HPDE6-E6E7 (cell line): ENCODE measurements at regions not wholly inside any gene's neighbourhood (a gene's known extent, or its start where the extent isn't known, plus 50 kb on each side); places are given as distances from the start of the nearest gene placed in this dataset.
A peak's percentile ranks its signal among the peaks of the same experiment; 100 is the strongest.

ENCODE experiments used
- DNase-seq: peaks from one replicate; pipeline ENCODE4 v3.0.0; 2011; ENCODE audit warnings: missing footprints; ENCODE audit errors: extremely low spot score

DNA sequence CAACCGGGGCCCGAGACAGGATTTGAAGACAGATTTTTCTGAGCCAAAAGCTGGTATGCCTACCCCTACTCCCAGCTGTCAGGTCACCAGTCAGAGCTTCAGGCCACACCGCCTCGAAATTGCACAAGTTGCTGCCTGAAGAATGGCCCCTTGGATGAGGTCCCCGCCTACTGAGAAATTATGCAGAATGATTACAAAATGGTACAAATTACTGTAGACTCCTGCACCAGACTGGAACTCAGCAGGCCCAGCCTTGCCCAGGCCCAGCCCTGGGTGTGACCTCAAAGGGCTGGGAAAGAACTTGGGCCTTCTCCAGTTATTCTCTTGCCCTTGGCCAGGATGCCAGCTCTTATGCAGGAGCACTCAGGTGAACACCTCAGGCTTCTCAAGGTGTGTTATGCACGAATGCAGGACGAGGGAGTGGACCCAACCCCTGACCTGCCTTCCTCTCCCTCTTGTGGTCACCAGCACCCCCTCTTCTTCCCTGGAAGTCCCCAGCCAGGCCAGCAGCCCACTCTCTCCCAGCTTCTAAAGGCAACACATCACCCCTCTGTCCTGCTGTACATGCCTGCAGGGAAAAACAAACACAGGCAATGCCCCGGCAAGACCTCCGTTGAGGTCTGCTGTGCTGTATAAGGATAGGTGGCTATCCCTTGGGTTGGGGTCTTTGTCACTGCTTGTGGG, 88.7 kb upstream of the NAA20 start:
- peak; percentile 98 for DNase-seq

DNA sequence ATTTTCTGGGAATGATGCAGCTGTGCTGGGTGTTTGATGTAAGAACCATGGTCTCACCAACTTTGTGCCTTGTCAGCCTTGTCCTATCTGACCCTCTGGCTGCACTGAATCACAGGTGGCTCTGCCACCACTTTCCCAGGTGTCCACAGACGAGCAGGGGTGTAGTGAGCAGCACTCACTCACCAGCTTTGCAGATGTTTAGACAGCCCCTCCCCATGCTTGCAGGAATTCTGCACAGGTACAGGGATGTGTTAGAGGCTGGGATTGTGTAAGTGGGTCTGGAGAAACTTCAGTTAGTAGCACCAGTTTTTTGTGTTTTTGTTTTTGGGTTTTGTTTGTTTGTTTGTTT, 88.2 kb upstream of the NAA20 start:
- peak; percentile 28 for DNase-seq

DNA sequence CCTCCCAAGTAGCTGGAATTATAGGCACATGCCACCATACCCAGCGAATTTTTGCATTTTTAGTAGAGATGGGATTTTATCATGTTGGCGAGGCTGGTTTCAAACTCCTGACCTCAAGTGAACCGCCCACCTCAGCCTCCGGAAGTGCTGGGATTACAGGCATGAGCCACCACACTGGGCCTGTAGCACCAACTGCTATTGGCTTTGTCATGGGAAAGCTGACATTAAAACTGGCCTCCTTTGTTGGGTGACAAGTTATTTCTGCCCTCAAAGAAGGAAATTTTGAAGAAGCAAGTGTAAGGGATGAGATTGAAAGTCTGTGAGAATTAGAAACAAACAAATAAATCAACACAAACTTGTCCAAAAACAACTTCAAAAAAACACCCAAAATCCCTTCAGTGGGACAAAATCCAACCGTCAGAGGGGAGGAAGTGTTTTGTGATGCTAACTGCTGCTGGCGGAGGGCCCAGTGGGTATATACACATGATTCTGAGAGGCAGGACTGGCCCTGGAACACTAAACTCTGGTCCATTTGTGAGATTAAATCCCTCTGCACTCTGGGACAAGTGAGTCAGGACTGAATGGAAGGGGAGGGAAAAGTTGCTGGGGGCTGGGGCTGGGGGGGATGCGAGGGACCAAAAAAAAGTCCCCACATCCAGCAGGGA, 87.5 kb upstream of the NAA20 start:
- no peak for DNase-seq

DNA sequence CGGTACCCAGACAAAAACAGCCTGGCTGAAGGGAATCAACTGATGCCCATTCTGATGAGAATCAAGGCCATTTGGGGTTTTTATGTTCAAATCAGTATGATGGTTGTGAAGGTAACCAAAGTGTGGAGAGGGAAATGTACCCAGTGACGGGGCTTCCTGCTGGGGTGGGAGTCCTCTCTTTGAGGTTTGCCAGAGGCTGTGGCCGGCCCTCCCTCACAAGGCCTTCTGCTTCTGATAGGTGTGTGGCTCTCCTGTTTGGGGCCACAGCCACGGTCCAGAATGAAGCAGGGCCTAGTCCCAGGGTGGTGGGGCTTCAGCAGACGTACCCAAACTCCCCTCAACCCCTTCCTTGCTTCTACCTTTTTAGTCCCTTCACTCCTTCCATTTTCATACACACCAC, 86.7 kb upstream of the NAA20 start:
- DNase-seq, result no peak

DNA sequence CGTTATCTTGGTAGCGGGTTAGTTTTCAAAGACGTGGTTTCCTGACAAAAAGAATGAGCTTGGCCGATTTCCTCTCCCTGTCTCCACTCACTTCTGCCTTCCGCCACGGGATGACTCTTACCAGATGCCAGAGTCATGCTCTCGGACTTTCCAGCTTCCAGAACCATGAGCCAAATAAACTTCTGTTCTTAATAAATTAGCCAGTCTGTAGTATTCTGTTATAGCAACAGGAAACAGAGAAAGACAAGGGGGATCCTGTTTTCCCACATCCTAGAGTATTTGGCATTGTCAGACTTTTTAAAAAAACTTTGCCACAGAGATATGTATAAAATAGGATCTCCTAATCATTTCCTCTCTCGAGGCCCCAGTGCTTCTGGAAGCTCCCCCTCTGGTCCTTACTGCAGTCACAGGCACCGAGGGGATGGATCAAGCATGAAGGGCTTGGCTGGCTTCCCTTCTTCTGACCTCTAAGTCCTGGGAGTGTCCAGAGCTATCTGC, 84.9 kb upstream of the NAA20 start:
- DNase-seq, result no peak

DNA sequence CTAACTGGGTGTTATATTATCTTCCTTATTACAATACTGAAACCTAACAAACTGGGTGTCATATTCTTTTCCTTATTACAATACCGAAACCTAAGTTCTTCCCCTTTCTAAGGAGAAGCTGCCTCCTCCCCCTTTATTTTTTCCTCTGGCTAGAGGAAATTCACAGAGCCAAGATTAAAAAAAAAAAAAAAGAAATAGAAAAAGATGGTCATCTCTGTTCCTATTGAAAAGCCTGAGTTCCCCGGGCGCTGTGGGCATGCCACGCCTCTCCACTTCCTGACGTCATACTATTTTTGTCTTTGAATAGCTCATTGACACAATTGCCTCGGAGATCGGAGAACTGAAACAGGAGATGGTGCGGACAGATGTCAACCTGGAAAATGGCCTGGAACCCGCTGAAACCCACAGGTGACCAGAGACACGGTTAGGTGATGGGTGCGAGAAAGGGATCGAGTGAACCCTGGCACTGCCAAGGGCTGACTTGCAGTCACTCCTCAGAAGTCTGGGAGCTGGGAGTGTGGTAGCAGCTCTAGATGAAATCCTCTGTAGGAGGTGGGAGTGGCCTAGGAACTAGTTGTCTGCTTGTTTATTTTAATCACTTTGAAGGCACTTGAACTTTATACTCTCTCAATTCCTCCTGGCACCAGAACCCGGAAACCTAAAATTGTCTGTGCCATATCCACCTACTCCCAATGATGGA, 82.2 kb upstream of the NAA20 start:
- DNase-seq, result peak; percentile 86

DNA sequence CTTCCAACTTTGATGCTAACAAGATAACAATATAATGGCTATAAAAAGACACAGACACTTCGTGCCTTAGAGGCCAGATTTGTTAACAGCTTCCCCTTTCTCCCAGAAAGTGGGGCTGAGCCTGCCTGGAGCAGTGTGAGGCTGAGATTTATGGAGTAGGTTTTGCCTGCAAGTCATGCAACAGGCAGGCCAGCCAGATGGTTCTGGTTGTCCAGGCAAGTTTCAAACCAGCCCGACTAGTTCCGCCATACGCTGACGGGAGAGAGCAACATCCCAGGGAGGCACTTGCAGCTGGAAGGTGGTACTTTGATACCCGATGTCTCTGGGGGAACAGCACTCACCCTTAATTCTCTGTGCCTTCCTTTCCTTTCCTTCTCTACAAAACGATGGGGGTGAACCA, 81.3 kb upstream of the NAA20 start:
- peak; percentile 83 for DNase-seq

DNA sequence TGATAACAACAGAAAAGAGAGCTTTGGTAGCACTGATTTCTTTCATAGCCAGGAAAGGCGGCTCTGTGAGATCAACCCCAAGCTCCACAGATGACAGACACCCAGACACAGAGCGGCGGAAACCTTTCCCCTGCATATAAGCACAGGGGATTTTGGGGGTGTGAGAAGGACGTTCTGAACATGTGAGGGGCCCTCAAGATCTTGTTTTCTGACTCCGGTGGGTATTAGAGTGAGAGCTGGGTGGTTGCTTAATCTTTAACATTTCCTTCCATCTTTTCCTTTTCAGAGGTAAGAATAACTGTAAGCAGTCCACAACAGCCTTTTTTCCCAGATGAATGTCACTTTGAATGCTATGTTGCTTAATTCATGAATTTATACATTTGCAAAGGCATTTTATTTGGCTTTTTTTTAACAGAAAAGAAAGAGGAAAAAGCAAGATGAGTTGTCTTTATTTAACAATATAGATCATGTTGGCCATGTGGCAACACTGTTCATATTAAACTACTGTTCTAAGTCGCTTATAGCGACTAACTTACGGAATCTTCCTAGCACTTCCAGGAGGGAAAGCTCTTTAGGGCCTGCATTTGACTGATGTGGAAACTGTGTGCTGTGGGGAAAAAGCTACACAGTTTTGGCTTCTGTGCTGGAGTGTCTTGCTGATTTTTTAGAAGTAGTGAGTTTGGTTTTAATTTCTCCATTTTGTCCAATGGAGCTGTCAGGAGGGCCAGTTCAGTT, 80.5 kb upstream of the NAA20 start:
- no peak for DNase-seq

DNA sequence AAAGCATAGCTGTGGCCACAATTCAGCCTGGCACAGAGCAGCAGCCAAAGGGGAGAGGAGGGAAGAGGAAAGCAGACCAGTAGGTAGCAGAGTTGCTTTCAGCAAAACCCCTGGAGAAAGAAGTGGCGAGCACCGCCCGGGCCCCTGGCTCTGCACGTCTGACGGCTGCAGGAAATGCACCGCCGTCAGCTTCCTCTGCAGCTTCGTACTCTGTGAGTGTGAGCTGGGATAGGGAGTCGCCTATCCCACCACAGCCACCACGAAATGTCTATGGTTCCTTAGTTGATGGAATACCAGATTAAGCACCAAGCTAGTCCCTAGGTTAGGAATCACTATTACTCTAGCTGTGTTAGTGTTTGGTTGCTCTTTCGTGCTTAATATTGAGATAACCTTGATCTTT, 79.9 kb upstream of the NAA20 start:
- DNase-seq, result no peak

DNA sequence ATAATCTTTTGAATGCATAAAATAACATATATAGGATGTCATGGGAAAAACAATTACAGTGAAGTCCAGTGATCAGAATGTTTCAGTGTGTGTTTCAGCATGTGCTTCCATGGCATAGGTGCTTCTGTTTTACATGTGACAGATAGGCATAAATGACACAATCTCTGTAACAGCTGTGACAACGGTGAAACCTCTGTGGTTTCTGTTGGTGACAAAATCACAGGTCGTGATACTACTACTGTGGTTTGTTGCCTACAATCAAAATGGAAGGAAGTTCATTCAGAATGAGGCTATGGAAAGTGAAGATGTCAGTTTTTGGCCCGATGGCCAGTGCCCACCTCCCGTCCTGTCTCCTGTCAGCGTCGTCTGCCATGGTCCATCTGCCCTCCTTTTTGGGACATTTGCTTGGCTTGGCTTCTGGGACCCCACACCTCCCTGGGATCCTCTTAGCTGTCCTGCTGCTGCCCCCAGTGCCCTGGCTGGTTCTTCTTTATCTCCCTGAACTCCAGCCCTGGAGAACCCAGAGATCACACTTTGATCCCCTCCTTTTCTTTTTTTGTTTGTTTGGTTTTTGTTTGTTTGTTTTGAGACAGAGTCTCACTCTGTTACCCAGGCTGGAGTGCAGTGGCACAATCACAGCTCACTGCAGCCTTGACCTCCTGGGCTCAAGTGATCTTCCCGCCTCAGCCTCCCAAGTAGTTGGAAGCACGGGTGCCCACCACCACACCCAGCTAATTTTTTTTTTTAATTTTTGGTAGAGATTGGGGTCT, 79.3 kb upstream of the NAA20 start:
- no peak for DNase-seq

DNA sequence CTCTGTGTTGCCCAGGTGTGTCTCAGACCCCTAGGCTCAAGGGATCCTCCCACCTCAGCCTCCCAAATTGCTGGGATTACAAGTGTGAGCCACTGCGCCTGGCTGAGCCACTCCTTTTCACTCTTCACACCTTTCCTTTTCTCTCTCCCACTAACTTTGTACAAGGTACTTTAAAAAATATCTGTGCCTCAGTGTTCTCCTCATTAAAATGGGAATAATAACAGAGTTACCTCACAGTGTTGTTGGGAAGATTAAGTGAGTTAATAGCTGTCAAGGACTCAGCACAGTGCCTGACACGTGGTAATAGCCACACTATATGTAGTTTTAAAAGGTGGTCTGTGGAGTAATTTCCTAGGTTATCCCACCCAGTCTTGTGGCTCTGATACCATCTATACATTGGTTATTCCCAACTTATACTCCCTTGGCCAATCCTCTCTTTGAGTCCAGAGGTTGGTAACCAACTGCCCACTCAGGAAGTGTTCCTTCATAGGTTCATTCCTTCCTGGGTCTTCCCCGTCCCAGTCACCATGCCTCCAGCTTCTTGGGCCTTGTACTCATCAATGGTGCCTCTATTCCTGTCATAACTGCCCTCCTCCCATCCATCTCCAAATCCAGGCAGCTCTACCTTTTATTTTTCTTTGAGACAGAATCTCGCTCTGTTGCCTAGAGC, 78.6 kb upstream of the NAA20 start:
- no peak for DNase-seq

DNA sequence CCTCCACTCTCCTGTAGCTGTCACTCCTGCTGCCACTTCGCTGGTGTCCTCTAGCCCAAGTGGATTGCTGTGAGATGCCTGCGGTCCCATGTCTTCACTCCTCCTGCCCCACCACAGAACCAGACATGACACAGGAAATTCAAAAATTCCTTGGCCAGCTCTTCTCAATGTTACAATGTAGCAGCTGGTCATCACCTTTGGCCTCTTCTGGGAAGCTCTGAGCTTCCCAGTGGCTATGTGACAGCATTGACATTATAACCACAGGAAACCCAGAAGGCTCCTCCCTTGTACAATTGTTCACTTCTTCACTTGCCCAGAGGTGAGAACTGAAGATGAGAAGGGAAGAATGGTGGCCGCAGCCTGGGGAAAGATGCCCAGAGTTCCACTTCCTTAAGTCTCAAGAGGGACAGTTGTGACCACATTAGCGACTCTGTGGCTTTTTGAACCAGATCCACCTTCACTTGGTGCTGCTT, 76.1 kb upstream of the NAA20 start:
- DNase-seq, result no peak

DNA sequence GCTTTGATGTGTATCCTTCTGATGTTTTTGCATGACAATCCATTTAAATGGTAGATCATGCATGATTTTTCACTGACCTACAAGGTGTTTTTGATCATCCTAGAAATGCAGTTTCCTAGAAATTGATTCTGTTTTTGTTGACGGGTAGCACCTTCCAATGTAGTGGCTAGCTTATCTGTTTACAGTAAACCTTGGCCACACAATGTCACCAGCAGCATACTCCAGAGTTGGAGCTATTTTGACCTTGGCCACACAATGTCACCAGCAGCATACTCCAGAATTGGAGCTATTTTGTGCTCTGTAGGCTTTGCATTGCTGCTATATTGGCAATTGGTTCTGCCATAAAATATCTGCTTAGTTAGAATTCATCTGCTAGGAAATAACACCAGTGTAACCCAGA, 74.6 kb upstream of the NAA20 start:
- no peak for DNase-seq

DNA sequence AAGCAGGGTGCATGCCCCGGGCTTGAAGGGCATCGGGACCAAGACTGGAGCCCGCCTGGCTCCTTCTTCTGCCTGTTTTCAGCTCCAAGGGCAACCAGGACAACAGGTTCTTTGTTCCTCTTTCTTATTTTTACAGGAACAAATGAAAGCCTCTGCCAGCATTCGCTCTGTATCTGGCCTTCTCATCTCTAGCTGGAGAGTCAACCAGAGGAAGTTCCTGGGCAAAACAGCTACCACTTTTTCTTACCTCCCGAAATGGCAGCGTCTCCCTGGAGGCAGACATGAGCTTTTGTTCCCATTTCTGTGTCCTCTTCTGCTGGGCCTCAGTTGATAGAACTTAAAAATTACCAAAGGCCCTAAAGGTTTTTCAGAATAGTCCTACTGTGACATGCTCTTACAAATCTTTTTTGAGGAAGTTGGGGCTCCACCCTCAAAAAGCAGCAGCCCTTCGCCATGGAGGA, 74.1 kb upstream of the NAA20 start:
- DNase-seq, result no peak

DNA sequence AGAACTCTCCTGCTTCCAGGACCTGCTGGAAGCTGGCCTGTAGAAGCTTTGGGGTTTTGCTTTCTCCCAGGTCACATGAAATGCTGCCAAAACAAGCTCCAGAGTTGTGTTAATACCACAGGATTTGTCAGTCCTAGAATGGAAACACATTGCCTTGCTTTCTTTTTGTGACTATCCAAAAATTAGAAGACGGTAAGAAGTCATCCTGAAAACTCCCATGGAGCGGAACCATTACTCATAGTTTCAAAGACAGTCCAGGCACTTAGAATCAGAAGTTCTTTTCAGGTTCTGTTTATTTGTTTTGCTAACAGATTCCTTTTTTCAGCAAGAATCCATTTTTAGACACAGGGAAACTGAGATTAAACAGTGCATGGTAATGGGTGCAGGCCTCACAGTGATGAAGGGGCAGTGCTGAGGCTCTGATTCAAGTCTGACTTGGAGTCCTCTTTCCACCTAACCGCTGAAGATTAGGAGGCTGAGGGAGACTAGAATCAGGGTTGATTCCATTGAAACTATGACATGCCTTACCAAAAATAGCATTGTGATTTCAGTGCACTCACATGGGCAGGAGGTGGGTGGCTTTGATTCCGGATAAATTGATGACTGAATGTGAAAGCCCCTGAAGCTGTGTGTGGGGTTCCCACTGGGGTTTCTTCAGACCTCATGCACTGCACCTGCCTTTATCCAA, 72.2 kb upstream of the NAA20 start:
- DNase-seq, result no peak

DNA sequence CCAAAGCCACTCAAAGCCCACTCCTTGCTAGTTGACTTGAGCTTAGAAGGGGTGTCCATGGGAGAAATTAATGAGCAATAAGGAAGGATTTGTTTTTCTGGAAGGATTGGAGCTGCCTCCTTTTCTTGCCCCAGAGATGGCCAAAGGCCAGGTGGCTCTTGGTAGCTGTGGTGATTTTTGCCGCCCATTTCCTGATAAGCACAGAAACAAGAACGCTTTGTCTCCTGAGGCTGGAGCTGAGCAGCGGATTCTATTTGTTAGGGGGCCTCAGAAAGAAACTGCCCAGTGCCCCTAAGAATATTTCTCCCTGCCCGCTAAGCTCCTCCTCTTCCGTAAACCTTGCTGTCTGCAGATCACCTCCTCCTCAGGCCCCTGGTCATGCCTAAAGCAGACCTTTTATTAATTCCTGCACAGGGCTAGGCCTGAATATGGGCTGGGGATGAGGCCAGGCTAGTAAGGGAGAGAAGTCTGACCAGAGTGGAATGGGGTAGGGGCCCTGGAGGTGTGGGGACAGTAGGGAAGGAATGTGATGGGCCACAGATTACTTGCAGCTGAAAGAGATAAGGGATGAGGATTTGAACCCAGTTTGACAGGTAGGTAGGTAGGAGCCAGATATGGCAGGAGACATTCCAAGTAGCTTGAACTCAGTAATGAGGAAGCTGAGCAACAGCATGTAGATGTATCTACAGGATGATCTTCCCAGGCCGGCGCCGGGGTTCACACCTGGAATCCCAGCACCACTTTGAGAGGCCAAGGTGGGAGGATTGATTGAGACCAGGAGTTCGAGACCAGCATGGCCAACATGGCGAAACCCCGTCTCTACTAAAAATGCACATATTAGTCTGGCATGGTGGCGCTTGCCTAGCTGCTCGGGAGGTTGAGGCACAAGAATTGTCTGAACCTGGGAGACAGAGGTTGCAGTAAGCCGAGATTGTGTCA, 71.2 kb upstream of the NAA20 start:
- no peak for DNase-seq

DNA sequence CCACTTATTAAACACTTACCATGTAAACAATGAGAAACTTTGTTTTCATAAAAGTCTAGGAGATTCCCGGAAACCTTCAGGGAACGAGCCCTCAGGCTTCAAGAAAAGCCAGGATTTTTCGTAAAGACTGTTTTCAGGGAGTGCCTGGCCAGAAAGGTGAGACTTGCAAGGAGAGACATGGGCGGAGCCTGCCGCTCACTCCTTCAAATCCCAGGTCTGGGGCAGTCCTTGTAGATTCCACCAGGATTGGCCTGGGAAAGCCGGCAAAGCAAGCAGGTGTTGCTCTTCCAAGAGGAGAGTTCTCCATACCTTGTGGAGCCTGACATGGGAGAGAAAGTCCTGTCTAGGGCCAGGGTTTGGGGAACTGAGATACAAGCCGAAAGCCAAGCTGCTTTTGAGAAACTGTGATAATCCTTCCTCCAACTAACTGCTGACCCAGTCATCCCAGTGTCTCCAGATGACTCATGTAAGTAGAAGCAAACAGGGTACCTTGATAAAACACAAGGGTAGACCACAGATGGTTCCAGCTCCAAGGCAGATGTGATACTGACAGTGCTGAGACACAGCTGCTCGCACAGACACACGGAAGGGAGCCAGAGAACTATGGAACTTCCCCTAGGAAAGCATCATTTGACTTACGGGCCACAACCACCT, 69.4 kb upstream of the NAA20 start:
- DNase-seq, result no peak

DNA sequence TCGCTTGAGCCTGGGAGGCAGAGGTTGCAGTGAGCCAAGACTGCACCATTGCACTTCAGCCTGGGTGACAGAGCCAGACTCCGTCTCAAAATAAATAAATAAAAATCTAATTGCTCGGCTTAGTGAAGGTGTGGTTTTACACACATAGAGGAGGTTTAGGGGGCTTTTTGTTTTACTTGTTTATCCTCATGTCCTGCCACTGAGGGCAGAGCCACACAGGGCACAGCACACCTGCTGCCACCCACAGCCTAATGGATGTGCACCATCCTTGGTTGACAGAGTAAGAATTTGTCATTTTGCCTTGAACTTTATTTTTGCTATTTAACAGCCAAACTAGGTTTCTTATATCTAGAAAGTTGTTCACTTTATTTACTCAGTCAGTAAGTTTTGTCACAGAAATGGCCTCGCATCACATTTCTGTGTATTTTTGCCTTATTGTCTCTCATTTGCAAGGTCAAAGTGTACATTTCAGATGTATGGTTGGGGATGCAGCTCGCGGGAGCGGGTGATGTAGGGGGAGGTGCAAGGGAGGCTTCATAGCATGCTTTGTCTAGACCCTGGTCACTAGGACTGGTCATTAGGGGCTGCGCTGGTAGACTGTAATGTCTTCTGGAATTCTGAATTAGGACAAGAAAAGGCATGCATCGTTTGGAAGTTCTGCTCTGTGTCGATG, 67.8 kb upstream of the NAA20 start:
- no peak for DNase-seq
